A549 (cell line): ENCODE measurements at regions not wholly inside any gene's neighbourhood (a gene's known extent, or its start where the extent isn't known, plus 50 kb on each side); places are given as distances from the start of the nearest gene placed in this dataset.

Experiments used
- ATAC-seq, 2 experiments: fragments of 200-7000 bp in 1 of 2; fragments of >200 bp in 1 of 2; cut with Nextera tagmentation in 1 of 2; cut with Tn5 transposase in 1 of 2; 3 replicates each; pipeline versions ENCODE4 v1.8.0 to v1.9.1; 2018 to 2020; ENCODE audit warnings: mild to moderate bottlenecking in 1 of 2, moderate library complexity in 1 of 2
- CTCF ChIA-PET: fragments of 300-600 bp; sonication (Branson Sonifier 250); formaldehyde crosslinking; extraction: SDS; loops from one replicate; lab custom pipeline; 2021; ENCODE audit warnings: antibody characterized with exemption, inconsistent platforms; lab: Yijun Ruan, JAX
- POLR2A ChIA-PET: fragments of 350-600 bp; formaldehyde crosslinking; extraction: SDS; loops from one replicate; lab custom pipeline; 2021; ENCODE audit warnings: antibody characterized with exemption, inconsistent platforms; lab: Yijun Ruan, JAX
- DNase-seq, 2 experiments: peaks; one replicate each; pipeline versions ENCODE4 v3.0.0 to v3.0.0-alpha.2; 2011 to 2016; ENCODE audit warnings: low read depth in 1 of 2, low spot score in 1 of 2
- FAIRE-seq: peaks from 2 replicates; lab custom pipeline; 2011; peaks lifted over from hg19 to GRCh38; lab: Jason Lieb, UNC
- H3K27ac ChIP-seq, 2 experiments: fragments of >200 bp; sonication (Bioruptor Twin); formaldehyde crosslinking; 3 replicates each; pipeline ENCODE4 v1.5.1; 2016 to 2017
- H3K4me1 ChIP-seq: fragments of >200 bp; sonication (Bioruptor Twin); formaldehyde crosslinking; 3 replicates; pipeline ENCODE4 v1.6.1; 2016
- H3K4me2 ChIP-seq: fragments of >200 bp; sonication (Bioruptor Twin); formaldehyde crosslinking; 3 replicates; pipeline ENCODE4 v1.6.1; 2016
- H3K4me3 ChIP-seq: fragments of >200 bp; sonication (Bioruptor Twin); formaldehyde crosslinking; 3 replicates; pipeline ENCODE4 v1.5.1; 2016
- H3K9me3 ChIP-seq: fragments of >200 bp; sonication (Bioruptor Twin); formaldehyde crosslinking; 3 replicates; pipeline ENCODE4 v1.6.1; 2016
- CEBPB ChIP-seq, 2 experiments: fragments of >200 bp in 1 of 2; sonication (Bioruptor Twin) in 1 of 2; formaldehyde crosslinking in 1 of 2; IDR thresholded peaks; 2 replicates each; pipeline ENCODE4 v1.6.1; 2012 to 2016
- EHMT2 ChIP-seq: fragments of 200-600 bp; sonication (generic); IDR thresholded peaks from 2 replicates; pipeline ENCODE4 v1.6.1; 2016; ENCODE audit warnings: antibody characterized with exemption, low read depth, mild to moderate bottlenecking, moderate library complexity
- FOSL2 ChIP-seq, 2 experiments: fragments of 450-650 bp in 1 of 2; fragments of >200 bp in 1 of 2; sonication (Bioruptor Twin) in 1 of 2; formaldehyde crosslinking; IDR thresholded peaks; 2 replicates each; pipeline versions ENCODE4 v1.5.0 to v1.6.1; 2016 to 2020; ENCODE audit warnings: mild to moderate bottlenecking in 1 of 2, moderate library complexity in 1 of 2
- GATA3 ChIP-seq: IDR thresholded peaks from 2 replicates; pipeline ENCODE4 v1.6.1; 2012; ENCODE audit warnings: borderline replicate concordance
- HDAC2 ChIP-seq: fragments of 200-600 bp; sonication (generic); IDR thresholded peaks from 2 replicates; pipeline ENCODE4 v1.6.1; 2016
- HEYL ChIP-seq: fragments of 250-450 bp; sonication (Bioruptor Pico); IDR thresholded peaks from 2 replicates; pipeline ENCODE4 v1.8.0; 2021; ENCODE audit warnings: mild to moderate bottlenecking, moderate library complexity
- JUN ChIP-seq, 2 experiments: fragments of >200 bp; sonication (Bioruptor Twin); formaldehyde crosslinking; IDR thresholded peaks; 2 replicates in 1 of 2; 3 replicates in 1 of 2; pipeline ENCODE4 v1.6.1; 2016 to 2017
- JUNB ChIP-seq: fragments of >200 bp; sonication (Bioruptor Twin); formaldehyde crosslinking; IDR thresholded peaks from 2 replicates; pipeline ENCODE4 v1.6.1; 2016
- MAFK ChIP-seq: fragments of 450-650 bp; IDR thresholded peaks from 2 replicates; pipeline ENCODE4 v1.6.1; 2014; ENCODE audit not compliant: partially characterized antibody
- MAZ ChIP-seq: fragments of 150-350 bp; IDR thresholded peaks from 2 replicates; pipeline ENCODE4 v1.6.1; 2014; ENCODE audit warnings: antibody characterized with exemption, low read depth, low read length, borderline replicate concordance
- NFE2L2 ChIP-seq: fragments of 150-350 bp; conservative IDR thresholded peaks from 2 replicates; pipeline ENCODE4 v1.6.1; 2014; ENCODE audit warnings: low read length
- PHF8 ChIP-seq: fragments of 200-600 bp; sonication (generic); IDR thresholded peaks from 2 replicates; pipeline ENCODE4 v1.6.1; 2016; ENCODE audit warnings: low read depth, mild to moderate bottlenecking, antibody characterized with exemption, moderate library complexity, borderline replicate concordance
- POLR2A ChIP-seq: IDR thresholded peaks from 2 replicates; pipeline ENCODE4 v1.6.1; 2012; ENCODE audit warnings: mild to moderate bottlenecking, low read length
- POLR2AphosphoS2 ChIP-seq: conservative IDR thresholded peaks from 2 replicates; pipeline ENCODE4 v1.6.1; 2012; ENCODE audit warnings: low read length, improper control_type of control experiment, inconsistent platforms
- RFX5 ChIP-seq: fragments of 450-650 bp; IDR thresholded peaks from 2 replicates; pipeline ENCODE4 v1.7.1; 2014; ENCODE audit warnings: antibody characterized with exemption, mild to moderate bottlenecking, moderate library complexity
- RNF2 ChIP-seq: fragments of 200-600 bp; sonication (generic); IDR thresholded peaks from 2 replicates; pipeline ENCODE4 v1.6.1; 2016; ENCODE audit warnings: low read depth, mild to moderate bottlenecking, antibody characterized with exemption, moderate library complexity, borderline replicate concordance
- TP53 ChIP-seq: fragments of 250-450 bp; sonication (Bioruptor Pico); IDR thresholded peaks from 2 replicates; pipeline ENCODE4 v1.5.0; 2021; ENCODE audit warnings: mild to moderate bottlenecking, moderate library complexity
- ZC3H11A ChIP-seq: fragments of 450-650 bp; IDR thresholded peaks from 2 replicates; pipeline ENCODE4 v1.6.1; 2014; ENCODE audit warnings: antibody characterized with exemption, mild to moderate bottlenecking
- ZSCAN20 ChIP-seq: fragments of 250-450 bp; sonication (Bioruptor Pico); IDR thresholded peaks from 2 replicates; pipeline ENCODE4 v1.8.0; 2022; ENCODE audit warnings: mild to moderate bottlenecking, moderate library complexity
- WGBS: methylation state at CpG from one replicate; pipeline ENCODE4 v1.1.6; 2017; ENCODE audit errors: missing lambda C conversion rate; 5-methylcytosine and 5-hydroxymethylcytosine counted together
- TF ChIP-seq, protein P1 (sequence below): fragments of >200 bp; sonication (Bioruptor Twin); formaldehyde crosslinking; IDR thresholded peaks from 3 replicates; pipeline ENCODE4 v1.6.1; 2016
- TF ChIP-seq, protein P2 (sequence below): fragments of 250-450 bp; sonication (Bioruptor Pico); IDR thresholded peaks from 2 replicates; pipeline ENCODE4 v1.5.0; 2020; ENCODE audit warnings: low read depth, mild to moderate bottlenecking, moderate library complexity
- TF ChIP-seq, protein P3 (sequence below): fragments of 200-600 bp; sonication (generic); IDR thresholded peaks from 2 replicates; pipeline ENCODE4 v1.6.1; 2016; ENCODE audit warnings: antibody characterized with exemption, mild to moderate bottlenecking, moderate library complexity
- TF ChIP-seq, protein P4 (sequence below): IDR thresholded peaks from 2 replicates; pipeline ENCODE4 v1.6.1; 2012
- TF ChIP-seq, protein P5 (sequence below): IDR thresholded peaks from 2 replicates; pipeline ENCODE4 v1.6.1; 2012

DNA sequence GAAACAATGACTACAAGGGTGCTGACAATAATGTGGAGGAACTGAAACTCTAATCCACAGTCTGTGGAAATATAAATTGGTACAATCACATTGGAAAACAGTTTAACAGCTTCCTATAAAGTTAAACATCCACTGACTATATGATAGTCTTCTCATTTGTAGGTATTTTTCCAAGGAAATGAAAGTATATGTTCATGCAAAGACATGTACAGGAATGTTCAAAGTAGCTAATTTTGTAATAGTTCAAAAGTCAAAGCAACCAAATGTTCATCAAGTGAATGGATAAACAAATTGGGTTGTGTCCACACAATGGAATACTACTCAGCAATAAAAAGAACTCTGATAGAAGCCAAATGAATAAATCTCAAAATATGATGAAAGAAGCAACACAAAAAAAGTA, 626.0 kb upstream of the IGFBP3 start:
- Histone ChIP-seq H3K4me1 (peaks cover 32% of the 10 kb centered on the region), H3K9me3 (no peaks in the 10 kb centered on the region), H3K4me3 (no peak overlapping the region), H3K27ac (no peak overlapping the region), H3K4me2 (no peak overlapping the region)
- FAIRE-seq = no peak
- TF ChIP-seq POLR2AphosphoS2 = no peak
- TF ChIP-seq, protein P1, sequence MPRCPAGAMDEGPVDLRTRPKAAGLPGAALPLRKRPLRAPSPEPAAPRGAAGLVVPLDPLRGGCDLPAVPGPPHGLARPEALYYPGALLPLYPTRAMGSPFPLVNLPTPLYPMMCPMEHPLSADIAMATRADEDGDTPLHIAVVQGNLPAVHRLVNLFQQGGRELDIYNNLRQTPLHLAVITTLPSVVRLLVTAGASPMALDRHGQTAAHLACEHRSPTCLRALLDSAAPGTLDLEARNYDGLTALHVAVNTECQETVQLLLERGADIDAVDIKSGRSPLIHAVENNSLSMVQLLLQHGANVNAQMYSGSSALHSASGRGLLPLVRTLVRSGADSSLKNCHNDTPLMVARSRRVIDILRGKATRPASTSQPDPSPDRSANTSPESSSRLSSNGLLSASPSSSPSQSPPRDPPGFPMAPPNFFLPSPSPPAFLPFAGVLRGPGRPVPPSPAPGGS = no peak
- TF ChIP-seq NFE2L2 = no peak
- no peak for TF ChIP-seq RNF2
- no peak for TF ChIP-seq EHMT2
- TF ChIP-seq ZC3H11A = no peak
- TF ChIP-seq TP53 = no peak
- no peak for TF ChIP-seq HDAC2
- TF ChIP-seq GATA3 = no peak
- no peak for TF ChIP-seq POLR2A
- TF ChIP-seq RFX5 = no peak
- TF ChIP-seq, protein P2, sequence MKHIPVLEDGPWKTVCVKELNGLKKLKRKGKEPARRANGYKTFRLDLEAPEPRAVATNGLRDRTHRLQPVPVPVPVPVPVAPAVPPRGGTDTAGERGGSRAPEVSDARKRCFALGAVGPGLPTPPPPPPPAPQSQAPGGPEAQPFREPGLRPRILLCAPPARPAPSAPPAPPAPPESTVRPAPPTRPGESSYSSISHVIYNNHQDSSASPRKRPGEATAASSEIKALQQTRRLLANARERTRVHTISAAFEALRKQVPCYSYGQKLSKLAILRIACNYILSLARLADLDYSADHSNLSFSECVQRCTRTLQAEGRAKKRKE = no peak
- no peak for TF ChIP-seq PHF8
- no peak for TF ChIP-seq HEYL (CRISPR knock-in tag)
- no peak for TF ChIP-seq MAFK
- TF ChIP-seq, protein P3, sequence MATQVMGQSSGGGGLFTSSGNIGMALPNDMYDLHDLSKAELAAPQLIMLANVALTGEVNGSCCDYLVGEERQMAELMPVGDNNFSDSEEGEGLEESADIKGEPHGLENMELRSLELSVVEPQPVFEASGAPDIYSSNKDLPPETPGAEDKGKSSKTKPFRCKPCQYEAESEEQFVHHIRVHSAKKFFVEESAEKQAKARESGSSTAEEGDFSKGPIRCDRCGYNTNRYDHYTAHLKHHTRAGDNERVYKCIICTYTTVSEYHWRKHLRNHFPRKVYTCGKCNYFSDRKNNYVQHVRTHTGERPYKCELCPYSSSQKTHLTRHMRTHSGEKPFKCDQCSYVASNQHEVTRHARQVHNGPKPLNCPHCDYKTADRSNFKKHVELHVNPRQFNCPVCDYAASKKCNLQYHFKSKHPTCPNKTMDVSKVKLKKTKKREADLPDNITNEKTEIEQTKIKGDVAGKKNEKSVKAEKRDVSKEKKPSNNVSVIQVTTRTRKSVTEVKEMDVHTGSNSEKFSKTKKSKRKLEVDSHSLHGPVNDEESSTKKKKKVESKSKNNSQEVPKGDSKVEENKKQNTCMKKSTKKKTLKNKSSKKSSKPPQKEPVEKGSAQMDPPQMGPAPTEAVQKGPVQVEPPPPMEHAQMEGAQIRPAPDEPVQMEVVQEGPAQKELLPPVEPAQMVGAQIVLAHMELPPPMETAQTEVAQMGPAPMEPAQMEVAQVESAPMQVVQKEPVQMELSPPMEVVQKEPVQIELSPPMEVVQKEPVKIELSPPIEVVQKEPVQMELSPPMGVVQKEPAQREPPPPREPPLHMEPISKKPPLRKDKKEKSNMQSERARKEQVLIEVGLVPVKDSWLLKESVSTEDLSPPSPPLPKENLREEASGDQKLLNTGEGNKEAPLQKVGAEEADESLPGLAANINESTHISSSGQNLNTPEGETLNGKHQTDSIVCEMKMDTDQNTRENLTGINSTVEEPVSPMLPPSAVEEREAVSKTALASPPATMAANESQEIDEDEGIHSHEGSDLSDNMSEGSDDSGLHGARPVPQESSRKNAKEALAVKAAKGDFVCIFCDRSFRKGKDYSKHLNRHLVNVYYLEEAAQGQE = no peak
- TF ChIP-seq, protein P4, sequence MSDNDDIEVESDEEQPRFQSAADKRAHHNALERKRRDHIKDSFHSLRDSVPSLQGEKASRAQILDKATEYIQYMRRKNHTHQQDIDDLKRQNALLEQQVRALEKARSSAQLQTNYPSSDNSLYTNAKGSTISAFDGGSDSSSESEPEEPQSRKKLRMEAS = no peak
- ChIA-PET POLR2A (no interaction called here), CTCF (no interaction called here)
- no peak for ATAC-seq
- no peak for DNase-seq

DNA sequence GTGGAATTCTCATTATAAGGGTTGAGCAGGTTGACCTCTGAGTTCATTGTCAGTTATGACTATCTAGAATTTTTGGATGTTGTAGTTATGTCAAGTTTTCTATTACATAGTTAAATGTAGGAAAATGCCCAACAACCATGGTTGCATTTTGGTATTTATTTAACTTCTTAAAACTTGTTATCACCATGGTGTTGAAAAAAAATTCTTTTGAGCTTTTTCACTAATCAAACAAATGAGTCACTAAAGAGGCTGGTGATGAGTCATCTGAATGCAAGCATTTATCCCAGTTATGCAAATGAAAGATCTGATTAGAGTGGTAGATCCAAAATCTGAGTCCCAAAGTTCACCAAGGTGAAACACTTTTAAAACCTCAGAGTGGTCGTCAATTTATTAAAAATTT, 624.7 kb upstream of the IGFBP3 start:
- Histone ChIP-seq H3K27ac (no peak overlapping the region), H3K4me3 (no peak overlapping the region), H3K4me2 (no peak overlapping the region), H3K9me3 (no peaks in the 10 kb centered on the region), H3K4me1 (peaks cover 32% of the 10 kb centered on the region)
- CTCF ChIA-PET = no interaction called here
- WGBS = 36% methylated on average over 1 of the region's 1 CpG
- peak; percentile 78 for TF ChIP-seq FOSL2 (IDR thresholded peaks at IDR 0.05)
- TF ChIP-seq FOSL2 (CRISPR knock-in tag; IDR thresholded peaks at IDR 0.05) = peak; percentile 99
- TF ChIP-seq, protein P5, sequence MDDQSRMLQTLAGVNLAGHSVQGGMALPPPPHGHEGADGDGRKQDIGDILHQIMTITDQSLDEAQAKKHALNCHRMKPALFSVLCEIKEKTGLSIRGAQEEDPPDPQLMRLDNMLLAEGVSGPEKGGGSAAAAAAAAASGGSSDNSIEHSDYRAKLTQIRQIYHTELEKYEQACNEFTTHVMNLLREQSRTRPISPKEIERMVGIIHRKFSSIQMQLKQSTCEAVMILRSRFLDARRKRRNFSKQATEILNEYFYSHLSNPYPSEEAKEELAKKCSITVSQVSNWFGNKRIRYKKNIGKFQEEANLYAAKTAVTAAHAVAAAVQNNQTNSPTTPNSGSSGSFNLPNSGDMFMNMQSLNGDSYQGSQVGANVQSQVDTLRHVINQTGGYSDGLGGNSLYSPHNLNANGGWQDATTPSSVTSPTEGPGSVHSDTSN = no peak
- TF ChIP-seq CEBPB (IDR thresholded peaks at IDR 0.05) = peak in 1 of 2 experiments; percentile 49; a peak in 1 of 4 replicates
- TF ChIP-seq ZSCAN20 = no peak
- TF ChIP-seq JUN (IDR thresholded peaks at IDR 0.05) = no peak
- TF ChIP-seq GATA3 = peak; percentile 48; the same call in 1 of the 2 replicates
- TF ChIP-seq JUNB = peak; percentile 76
- TF ChIP-seq MAZ = no peak
- POLR2A ChIA-PET = no interaction called here
- peak in 1 of 2 experiments; percentile 65 for DNase-seq
- ATAC-seq = no peak
- FAIRE-seq = peak; percentile 86
